Astrocyte (in vitro differentiated cells and primary cell): ENCODE measurements at regions not wholly inside any gene's neighbourhood (a gene's known extent, or its start where the extent isn't known, plus 50 kb on each side); places are given as distances from the start of the nearest gene placed in this dataset.
"Not testable (repeated sequence)": the region's sequence is repeated elsewhere in the genome, so short reads cannot be mapped to it uniquely, and the experiment has no call there.

ENCODE experiments used
- CTCF ChIP-seq: IDR thresholded peaks from 2 replicates; pipeline ENCODE4 v1.5.1; 2011; ENCODE audit warnings: low read depth, mild to moderate bottlenecking, inconsistent platforms, low read length, moderate library complexity; ENCODE audit not compliant: insufficient read depth
- EZH2 ChIP-seq: IDR thresholded peaks from 2 replicates; pipeline ENCODE4 v1.6.1; 2012; ENCODE audit warnings: mild to moderate bottlenecking, low read length, inconsistent platforms; ENCODE audit not compliant: insufficient read depth

GRCh38 chr16:26474405-26474804 lies 592.3 kb upstream of the C16orf82 start:
- TF ChIP-seq CTCF, EZH2: not testable (repeated sequence)
